MCF 10A (cell line): ENCODE measurements at regions not wholly inside any gene's neighbourhood (a gene's known extent, or its start where the extent isn't known, plus 50 kb on each side); places are given as distances from the start of the nearest gene placed in this dataset.
A peak's percentile ranks its signal among the peaks of the same experiment; 100 is the strongest.

Experiments used
- BruUV-seq: library from RNA; stranded (reverse); fragments of 400-500 nt; replicated peaks from 2 replicates; lab custom pipeline; 2021; lab: Mats Ljungman, UMichigan
- CTCF ChIA-PET: fragments of 300-600 bp; sonication (Branson Sonifier 250); formaldehyde crosslinking; extraction: SDS; loops from one replicate; lab custom pipeline; 2021; ENCODE audit warnings: antibody characterized with exemption, inconsistent platforms; lab: Yijun Ruan, JAX
- POLR2A ChIA-PET: fragments of 300-600, 350-650 bp; sonication (Branson Sonifier 250); formaldehyde crosslinking; extraction: SDS; loops from one replicate; lab custom pipeline; 2020; ENCODE audit warnings: antibody characterized with exemption, inconsistent platforms; lab: Yijun Ruan, JAX
- DNase-seq: peaks from one replicate; pipeline ENCODE4 v3.0.0-alpha.2; 2018; ENCODE audit not compliant: unreplicated experiment
- H3K27ac Mint-ChIP-seq: one replicate; pipeline ENCODE4 v1.8.0; 2022; ENCODE audit warnings: mild to moderate bottlenecking, low read depth, mixed read lengths; ENCODE audit not compliant: unreplicated experiment
- H3K27me3 Mint-ChIP-seq: one replicate; pipeline ENCODE4 v1.8.0; 2022; ENCODE audit warnings: mixed read lengths; ENCODE audit not compliant: insufficient read depth, unreplicated experiment
- H3K36me3 Mint-ChIP-seq: one replicate; pipeline ENCODE4 v1.8.0; 2022; ENCODE audit warnings: mild to moderate bottlenecking, moderate library complexity, mixed read lengths; ENCODE audit not compliant: insufficient read depth, unreplicated experiment
- H3K4me1 Mint-ChIP-seq: one replicate; pipeline ENCODE4 v1.8.0; 2022; ENCODE audit warnings: mixed read lengths; ENCODE audit not compliant: insufficient read depth, unreplicated experiment
- H3K4me3 Mint-ChIP-seq: one replicate; pipeline ENCODE4 v1.8.0; 2022; ENCODE audit warnings: mild to moderate bottlenecking, moderate library complexity, mixed read lengths; ENCODE audit not compliant: unreplicated experiment
- H3K9me3 Mint-ChIP-seq: one replicate; pipeline ENCODE4 v1.8.0; 2022; ENCODE audit warnings: mixed read lengths; ENCODE audit not compliant: unreplicated experiment
- intact Hi-C: fragments of 100-400 bp; cut with micrococcal nuclease; formaldehyde crosslinking; loops from 2 replicates; pipeline ENCODE4 v1.14.1; 2022
- TF ChIP-seq, protein P1 (sequence below): fragments of 200-600 bp; IDR thresholded peaks from one replicate; pipeline ENCODE4 v1.8.0; 2022; ENCODE audit warnings: antibody characterized with exemption, mild to moderate bottlenecking; ENCODE audit not compliant: unreplicated experiment

DNA sequence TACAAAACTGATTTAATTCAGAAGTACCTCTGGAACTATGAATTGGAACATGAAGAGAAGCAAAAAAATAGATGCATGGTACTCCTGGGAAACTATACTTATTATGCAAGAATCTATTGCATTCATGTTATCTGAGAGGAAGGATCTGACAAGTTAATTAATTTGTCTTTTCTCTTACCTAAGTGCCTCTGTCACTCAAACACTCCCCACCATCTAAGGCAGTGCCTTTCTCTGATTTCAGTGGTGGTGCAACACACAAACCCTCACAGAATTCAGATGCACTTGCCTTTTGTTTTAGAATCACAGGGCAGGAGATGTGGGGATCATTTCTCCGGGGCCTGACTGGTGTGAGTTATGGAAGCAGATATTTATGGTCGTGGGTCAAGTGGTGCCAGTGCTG lies 52.5 kb upstream of the C9orf72 start:
- ChIA-PET CTCF (no interaction called here), POLR2A (no interaction called here)
- TF ChIP-seq, protein P1, sequence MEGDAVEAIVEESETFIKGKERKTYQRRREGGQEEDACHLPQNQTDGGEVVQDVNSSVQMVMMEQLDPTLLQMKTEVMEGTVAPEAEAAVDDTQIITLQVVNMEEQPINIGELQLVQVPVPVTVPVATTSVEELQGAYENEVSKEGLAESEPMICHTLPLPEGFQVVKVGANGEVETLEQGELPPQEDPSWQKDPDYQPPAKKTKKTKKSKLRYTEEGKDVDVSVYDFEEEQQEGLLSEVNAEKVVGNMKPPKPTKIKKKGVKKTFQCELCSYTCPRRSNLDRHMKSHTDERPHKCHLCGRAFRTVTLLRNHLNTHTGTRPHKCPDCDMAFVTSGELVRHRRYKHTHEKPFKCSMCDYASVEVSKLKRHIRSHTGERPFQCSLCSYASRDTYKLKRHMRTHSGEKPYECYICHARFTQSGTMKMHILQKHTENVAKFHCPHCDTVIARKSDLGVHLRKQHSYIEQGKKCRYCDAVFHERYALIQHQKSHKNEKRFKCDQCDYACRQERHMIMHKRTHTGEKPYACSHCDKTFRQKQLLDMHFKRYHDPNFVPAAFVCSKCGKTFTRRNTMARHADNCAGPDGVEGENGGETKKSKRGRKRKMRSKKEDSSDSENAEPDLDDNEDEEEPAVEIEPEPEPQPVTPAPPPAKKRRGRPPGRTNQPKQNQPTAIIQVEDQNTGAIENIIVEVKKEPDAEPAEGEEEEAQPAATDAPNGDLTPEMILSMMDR: no peak
- no peaks in the 10 kb centered on the region for H3K36me3 Mint-ChIP-seq
- no TSS peak for BruUV-seq
- H3K4me3 Mint-ChIP-seq: no peak overlapping the region
- DNase-seq: peak; percentile 5
- H3K27ac Mint-ChIP-seq: no peak overlapping the region
- peaks cover 14% of the 10 kb centered on the region for H3K4me1 Mint-ChIP-seq
- intact Hi-C loops: no loop called here
- no peaks in the 10 kb centered on the region for H3K27me3 Mint-ChIP-seq
- H3K9me3 Mint-ChIP-seq: peaks cover 1% of the 10 kb centered on the region

DNA sequence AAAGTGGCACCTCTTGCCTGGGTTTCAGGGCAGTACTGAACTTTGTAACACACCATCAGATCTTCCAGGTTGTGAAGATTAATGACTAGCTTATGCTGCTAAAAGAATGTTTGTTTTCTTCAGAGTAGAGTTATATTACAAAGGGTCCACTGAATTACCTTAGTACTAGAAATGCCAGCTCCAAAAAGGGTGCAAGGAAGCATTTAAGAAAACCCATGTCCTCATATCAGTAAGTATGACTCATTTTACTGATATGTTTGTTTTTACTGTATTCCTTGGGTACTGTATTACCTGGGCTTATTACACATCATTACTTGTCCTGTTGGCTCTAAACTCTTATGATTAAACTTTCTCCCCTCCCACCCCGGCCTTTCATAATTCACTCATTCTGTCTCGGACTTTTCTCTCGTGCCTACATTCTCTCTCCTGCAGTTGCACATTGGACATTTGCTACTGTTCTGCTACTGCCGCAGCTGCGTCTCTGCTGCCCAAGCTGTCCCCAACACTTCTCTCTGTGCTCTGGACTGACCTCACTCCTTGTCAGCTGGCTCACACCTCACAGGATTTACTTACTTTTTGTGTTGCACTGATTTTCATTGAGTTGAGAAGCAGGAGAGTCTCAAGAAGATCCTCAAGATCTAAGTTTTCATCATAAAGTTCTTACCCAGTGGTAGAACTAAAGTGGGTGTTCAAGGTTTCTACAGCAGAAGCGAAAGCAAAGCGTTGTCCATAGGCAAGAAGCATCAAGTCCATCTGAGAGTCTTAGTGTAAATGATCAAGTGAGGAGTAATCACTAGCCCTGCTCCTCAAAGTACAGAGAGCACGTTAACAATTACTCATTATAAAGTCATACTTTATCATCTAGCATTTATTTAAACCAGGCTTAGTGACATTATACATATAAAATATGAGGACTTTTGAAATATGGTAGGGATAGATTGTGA lies 53.2 kb upstream of the C9orf72 start:
- ChIA-PET CTCF (no interaction called here), POLR2A (no interaction called here)
- peaks cover 14% of the 10 kb centered on the region for H3K4me1 Mint-ChIP-seq
- H3K27ac Mint-ChIP-seq: no peak overlapping the region
- peak; percentile 49 for DNase-seq
- no peaks in the 10 kb centered on the region for H3K36me3 Mint-ChIP-seq
- intact Hi-C loops: no loop called here
- peaks cover 8% of the 10 kb centered on the region for H3K9me3 Mint-ChIP-seq
- H3K4me3 Mint-ChIP-seq: peak overlapping the region; percentile 19
- H3K27me3 Mint-ChIP-seq: no peaks in the 10 kb centered on the region
- TF ChIP-seq, protein P1: no peak
- no TSS peak for BruUV-seq

DNA sequence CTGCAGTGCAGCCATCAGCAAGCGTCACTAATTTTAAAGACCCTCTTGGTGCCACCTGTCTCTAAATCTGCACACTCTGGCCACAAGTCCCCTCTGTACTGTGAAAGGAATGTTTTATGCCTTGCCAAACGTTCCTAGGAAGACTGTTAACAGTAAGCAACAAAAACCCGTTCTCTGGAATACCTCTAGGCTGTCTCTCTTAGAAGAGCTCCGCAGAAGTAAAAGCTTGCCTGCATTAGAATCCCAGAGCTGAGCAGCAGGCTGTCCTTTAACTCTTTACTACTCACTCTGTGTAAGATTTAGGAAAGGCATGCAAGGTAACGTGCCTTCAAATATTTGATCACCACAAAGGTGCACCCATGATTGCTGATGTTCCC lies 53.9 kb upstream of the C9orf72 start:
- intact Hi-C loops: no loop called here
- Mint-ChIP-seq H3K9me3 (peaks cover 8% of the 10 kb centered on the region), H3K27me3 (no peaks in the 10 kb centered on the region), H3K4me1 (peaks cover 16% of the 10 kb centered on the region), H3K4me3 (no peak overlapping the region), H3K36me3 (no peaks in the 10 kb centered on the region), H3K27ac (no peak overlapping the region)
- TF ChIP-seq, protein P1: no peak
- no peak for DNase-seq
- ChIA-PET CTCF (no interaction called here), POLR2A (no interaction called here)
- no TSS peak for BruUV-seq

DNA sequence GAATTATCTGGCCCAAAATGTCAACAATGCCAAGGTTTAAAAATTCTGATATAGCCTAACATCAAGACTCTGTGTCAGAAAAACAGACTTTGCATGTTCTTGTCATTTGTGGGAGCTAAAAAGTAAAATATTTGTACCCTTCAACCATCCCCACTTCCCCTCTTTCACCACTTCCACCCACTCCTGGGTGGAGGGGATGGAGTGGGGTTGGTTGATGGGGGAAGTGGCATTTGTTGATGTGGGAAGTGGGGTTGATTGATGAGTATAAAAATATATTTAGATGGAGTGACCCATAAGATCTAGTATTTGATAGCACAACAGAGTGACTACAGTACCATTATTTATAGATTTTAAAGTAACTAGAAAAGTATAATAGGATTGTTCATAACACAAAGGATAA lies 55.0 kb upstream of the C9orf72 start:
- Mint-ChIP-seq H3K27ac (no peak overlapping the region), H3K9me3 (peaks cover 8% of the 10 kb centered on the region), H3K4me1 (peaks cover 20% of the 10 kb centered on the region), H3K27me3 (no peaks in the 10 kb centered on the region), H3K4me3 (no peak overlapping the region), H3K36me3 (no peaks in the 10 kb centered on the region)
- POLR2A ChIA-PET: interaction anchor here (0.5 to 0.7 kb wide), 2 partner anchors 53 to 67 kb away, joined by 3 read pairs; no protein-coding TSS in a partner anchor
- intact Hi-C loops: no loop called here
- no TSS peak for BruUV-seq
- TF ChIP-seq, protein P1: no peak
- CTCF ChIA-PET: no interaction called here
- no peak for DNase-seq
